ENCODE measurements at regions not wholly inside any gene's neighbourhood (a gene's known extent, or its start where the extent isn't known, plus 50 kb on each side); places are given as distances from the start of the nearest gene placed in this dataset.
A peak's percentile ranks its signal among the peaks of the same experiment; 100 is the strongest.

DNA sequence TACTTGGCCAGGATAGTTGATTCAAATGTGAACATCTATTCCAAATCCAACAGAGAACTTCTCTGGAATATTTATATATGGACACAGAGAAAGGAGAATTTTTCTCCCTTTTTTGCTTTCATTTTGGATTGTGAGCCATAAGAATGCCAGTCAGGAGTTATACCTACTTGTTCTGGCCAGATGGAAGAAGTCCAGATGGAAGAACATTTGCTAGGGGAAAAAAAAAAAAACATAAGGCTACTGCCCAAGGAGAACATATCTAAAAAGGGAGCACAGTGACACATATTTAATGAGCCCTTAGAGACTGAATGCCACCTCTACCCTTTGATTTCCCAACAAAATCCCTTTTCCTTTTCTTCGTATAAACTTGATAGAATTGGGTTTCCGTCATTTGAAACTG, 61.7 kb upstream of the PPP2R2B start:
- DNase-seq (ENCODE audit: low read depth) = no peak
- H3K4me3 ChIP-seq (ENCODE audit: low read depth, low read length) = no peak overlapping the region
- TF ChIP-seq, protein P1, sequence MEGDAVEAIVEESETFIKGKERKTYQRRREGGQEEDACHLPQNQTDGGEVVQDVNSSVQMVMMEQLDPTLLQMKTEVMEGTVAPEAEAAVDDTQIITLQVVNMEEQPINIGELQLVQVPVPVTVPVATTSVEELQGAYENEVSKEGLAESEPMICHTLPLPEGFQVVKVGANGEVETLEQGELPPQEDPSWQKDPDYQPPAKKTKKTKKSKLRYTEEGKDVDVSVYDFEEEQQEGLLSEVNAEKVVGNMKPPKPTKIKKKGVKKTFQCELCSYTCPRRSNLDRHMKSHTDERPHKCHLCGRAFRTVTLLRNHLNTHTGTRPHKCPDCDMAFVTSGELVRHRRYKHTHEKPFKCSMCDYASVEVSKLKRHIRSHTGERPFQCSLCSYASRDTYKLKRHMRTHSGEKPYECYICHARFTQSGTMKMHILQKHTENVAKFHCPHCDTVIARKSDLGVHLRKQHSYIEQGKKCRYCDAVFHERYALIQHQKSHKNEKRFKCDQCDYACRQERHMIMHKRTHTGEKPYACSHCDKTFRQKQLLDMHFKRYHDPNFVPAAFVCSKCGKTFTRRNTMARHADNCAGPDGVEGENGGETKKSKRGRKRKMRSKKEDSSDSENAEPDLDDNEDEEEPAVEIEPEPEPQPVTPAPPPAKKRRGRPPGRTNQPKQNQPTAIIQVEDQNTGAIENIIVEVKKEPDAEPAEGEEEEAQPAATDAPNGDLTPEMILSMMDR (conservative IDR thresholded peaks at IDR 0.05; ENCODE audit: low read depth, low read length) = no peak

DNA sequence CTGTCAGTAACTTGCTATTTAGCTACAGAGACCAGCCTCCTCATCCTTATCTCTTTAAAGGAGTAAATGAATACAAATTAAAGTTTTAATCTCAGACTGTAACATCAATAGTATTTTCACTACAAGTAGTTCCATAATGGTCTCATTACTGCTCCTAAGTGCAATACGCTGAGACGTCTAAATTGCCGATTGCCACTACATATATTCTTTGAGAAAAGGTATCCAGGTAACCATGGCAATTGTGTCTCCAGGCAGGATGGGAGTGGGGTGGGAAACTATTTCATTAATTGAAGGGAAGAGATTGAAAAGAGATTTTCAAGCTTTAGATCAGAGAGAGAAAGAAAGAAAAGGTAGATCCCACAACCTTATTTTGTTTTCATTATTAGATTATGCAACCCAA, 65.5 kb upstream of the PPP2R2B start:
- H3K4me3 ChIP-seq (ENCODE audit: low read depth, low read length) = no peak overlapping the region
- no peak for DNase-seq (ENCODE audit: low read depth)
- TF ChIP-seq, protein P1 (conservative IDR thresholded peaks at IDR 0.05; ENCODE audit: low read depth, low read length) = no peak

DNA sequence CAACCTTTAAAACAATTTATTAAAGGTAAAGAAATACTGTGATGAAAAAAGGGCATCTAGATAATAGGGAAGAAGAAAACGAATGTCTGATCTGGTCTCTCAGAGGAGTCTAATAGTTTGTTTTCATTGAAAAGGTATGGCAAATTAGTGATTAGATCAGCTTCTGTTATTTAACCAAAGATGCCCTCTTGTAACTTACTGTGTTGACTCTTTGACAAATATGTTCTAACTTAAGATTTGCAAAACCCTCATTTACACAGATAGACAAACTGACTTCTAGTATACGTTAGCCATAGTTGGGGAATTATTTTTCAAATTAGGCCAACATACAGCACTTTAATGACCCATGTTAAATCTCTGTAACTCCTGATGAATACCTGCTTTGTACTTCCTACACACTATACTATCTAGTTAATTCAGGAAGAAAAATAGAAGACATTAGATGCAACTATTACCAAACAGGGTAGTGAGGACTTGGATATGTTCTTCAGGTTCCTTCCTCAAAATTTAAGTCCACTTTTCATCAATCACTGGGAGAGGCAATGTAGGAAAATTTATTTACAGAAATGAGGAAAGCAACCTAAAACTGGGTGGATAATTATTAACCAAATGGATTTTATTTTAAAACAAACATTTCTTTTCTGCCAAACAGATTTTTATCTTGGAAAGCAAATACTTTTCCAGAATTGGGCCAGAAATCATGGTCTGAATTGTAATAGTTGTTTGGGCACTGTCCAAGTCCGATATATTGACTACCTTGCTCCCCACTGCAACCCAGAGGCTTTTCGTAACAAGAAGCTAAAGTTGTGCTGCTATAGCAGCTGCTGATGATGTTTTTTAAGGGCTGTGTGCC, 66.4 kb upstream of the PPP2R2B start:
- TF ChIP-seq, protein P1 (conservative IDR thresholded peaks at IDR 0.05; ENCODE audit: low read depth, low read length) = no peak
- no peak for DNase-seq (ENCODE audit: low read depth)
- no peak overlapping the region for H3K4me3 ChIP-seq (ENCODE audit: low read depth, low read length)

DNA sequence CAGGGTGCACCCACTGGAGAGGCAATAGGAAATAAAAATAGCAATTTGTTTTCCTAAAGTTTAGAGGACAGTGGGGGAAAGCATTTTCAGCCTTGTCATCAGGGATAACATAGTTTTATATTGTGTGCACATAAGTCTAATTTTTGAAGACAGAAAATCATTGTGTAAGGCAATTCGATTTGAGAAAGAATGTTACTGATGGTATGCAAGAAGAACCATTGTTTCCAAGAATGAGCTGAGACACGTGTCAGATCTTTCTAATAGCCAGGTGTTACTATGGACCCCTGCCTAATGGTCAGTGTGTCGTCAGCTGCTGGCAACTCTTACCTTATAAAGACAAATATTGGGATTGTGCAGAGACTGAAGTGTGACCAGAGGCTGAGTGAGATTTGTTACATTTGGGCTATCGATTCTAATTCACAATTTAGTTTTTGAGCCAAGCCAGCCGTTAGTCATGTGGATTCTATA, 67.1 kb upstream of the PPP2R2B start:
- TF ChIP-seq, protein P1 (conservative IDR thresholded peaks at IDR 0.05; ENCODE audit: low read depth, low read length) = no peak
- H3K4me3 ChIP-seq (ENCODE audit: low read depth, low read length) = no peak overlapping the region
- DNase-seq (ENCODE audit: low read depth) = no peak

DNA sequence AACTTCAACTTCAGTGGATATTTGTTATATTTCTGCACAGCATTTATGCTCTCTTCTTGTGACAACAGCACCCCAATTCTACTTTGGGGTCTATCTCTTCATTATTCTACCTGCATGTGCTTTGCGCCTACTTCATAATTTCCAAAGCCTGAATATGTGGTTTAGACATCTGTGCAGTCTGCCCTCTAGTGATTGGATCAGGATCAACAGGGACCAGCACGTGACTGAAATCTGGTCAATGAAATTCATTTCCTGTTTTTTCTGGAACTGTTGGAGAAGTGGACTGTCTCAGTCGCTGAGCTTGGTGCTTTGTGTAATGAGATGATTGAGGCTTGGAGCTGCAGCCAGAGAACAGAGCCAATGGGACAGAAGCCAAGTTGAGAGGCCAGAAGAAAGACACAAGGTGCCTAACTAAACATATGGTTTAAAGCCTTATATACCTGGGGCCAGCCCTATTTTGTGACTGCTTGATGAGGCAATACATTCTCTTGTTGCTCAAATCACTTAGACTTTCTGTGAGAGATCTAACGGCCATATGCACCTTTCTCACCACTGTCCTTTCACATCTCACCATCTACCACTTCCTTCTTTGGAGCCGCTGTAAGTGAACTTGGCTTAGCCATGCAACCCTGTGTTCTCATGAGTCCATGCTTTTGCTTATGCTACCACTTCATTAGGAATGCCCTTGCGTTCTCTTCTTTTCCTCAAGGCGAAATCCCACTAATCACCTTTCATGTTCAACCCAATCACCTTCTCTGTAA, 68.8 kb upstream of the PPP2R2B start:
- H3K4me3 ChIP-seq (ENCODE audit: low read depth, low read length) = no peak overlapping the region
- TF ChIP-seq, protein P1 (conservative IDR thresholded peaks at IDR 0.05; ENCODE audit: low read depth, low read length) = peak; percentile 44
- DNase-seq (ENCODE audit: low read depth) = peak; percentile 43

DNA sequence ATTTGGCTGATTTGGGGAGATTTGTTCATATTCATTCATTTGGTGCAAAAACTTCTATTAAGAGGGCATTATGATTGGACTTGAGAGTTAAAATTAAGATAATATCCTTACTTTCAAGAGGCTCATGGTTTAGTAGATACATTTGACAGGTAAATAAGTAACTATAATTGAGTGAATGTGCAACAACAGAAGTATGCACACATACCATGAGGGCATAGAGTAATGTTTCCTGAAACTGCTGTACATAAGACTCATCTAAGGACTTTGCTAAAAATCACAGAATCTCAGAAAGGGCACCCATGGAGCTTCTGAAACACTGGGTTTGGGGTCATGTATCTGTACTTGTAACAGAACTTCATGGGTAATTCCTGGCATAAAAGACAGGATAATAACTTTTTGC, 70.1 kb upstream of the PPP2R2B start:
- H3K4me3 ChIP-seq (ENCODE audit: low read depth, low read length) = no peak overlapping the region
- DNase-seq (ENCODE audit: low read depth) = no peak
- TF ChIP-seq, protein P1 (conservative IDR thresholded peaks at IDR 0.05; ENCODE audit: low read depth, low read length) = no peak

All from choroid plexus epithelial cell (primary cell).